ENCODE measurements at regions not wholly inside any gene's neighbourhood (a gene's known extent, or its start where the extent isn't known, plus 50 kb on each side); places are given as distances from the start of the nearest gene placed in this dataset.

- no peak for DNase-seq
Measured at GRCh38 chr2:234631646-234632514, 135.0 kb upstream of the ARL4C start.

DNA sequence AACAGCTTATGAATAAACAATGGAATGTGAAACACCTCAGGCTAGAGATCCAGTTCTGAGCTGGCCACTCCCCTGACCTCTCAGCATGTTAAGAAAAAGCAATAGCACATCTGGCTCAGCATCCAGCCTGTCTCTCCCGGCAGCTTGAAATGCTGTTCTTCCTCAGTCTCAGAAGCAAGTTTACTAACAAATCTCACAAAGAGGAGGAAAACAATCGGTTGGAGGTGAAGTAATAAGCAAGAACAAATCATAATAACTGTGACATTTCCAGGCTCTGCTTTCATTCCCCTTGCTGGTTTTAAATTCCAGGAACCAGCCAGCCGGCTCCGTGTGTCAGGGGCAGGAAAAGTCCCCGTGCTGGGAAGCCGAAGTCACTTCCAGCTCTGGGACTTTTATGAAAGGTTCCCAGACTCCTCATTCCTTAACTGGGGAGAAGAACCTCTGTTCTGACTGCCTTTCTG lies 133.9 kb upstream of the ARL4C start:
- DNase-seq, result no peak

- DNase-seq, result no peak
Measured at GRCh38 chr2:234629596-234629995, 132.7 kb upstream of the ARL4C start.

- DNase-seq, result no peak
Measured at GRCh38 chr2:234628953-234629352, 132.1 kb upstream of the ARL4C start.

DNA sequence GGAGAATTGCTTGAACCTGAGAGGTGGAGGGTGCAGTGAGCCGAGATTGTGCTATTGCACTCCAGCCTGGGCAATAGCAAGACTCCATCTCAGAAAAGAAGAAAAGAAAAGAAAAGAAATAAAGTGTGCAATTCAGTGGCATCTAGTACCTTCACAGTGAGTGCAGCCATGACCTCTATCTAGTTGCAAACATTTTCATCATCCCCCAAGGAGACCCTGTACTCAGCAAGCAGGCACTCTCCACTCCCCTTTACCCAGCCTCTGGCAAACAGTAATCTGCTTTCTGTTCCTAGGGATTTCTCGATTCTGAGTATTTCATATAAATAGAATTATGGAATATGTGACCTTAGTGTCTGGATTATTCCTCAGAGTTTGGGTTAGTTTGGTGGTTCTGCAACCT lies 130.4 kb upstream of the ARL4C start:
- no peak for DNase-seq

DNA sequence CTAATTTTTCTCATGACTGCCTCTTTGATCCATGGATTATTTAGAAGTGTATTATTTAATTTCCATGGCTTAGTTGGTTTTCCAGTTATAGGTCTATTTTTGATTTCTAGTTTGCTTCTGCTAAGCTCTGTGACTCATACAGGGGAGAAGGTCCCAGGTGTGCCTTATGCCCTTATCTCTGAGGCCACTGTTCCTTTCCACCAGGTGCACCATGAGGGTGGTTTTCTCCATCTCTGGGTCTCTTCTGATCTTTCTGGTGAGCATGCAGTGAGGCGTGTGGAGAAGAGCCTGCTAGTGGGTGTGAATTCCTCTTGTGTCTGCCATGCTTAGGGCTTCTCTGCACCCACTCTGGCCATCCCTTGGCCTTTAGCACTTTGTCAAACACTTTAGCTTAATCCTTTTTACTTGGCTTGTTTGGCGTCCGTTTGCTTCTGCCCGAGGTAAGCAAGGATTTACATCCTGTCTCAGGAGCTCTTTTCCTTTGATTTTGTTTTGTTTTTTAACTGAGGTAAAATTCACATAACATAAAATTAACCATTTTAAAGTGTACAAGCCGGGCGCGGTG lies 129.8 kb upstream of the ARL4C start:
- no peak for DNase-seq

DNA sequence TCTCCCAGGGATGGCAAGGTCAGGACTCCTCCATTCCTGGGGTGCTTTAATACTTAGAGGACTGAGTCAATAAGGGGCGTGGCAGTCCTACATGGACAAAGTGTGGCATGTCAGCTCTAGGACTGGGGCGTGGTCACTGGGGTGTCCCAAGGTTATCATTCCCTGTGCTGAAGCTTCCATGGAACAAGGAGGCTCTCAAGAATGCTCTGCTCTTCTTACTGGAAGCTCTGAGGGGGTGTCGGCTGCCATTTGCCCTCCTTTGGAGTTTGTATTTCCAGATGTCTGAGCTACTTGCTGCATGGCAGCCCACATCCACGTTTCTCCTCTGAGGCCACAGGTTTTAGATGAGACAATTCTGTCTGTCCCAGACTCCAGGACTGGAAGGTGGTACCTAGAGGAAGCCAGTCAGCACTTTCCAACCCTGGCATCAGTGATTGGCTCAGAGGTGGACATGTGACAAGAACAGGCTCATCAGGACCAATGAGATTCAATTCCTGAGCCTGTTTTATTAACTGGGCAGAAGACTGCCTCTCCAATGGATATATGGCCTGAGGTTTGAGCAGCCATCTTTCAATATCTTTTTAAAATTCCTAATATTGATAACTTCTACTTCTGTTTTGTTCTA lies 128.9 kb upstream of the ARL4C start:
- DNase-seq, result no peak

- DNase-seq, result no peak
Measured at GRCh38 chr2:234623521-234623991, 126.7 kb upstream of the ARL4C start.

DNA sequence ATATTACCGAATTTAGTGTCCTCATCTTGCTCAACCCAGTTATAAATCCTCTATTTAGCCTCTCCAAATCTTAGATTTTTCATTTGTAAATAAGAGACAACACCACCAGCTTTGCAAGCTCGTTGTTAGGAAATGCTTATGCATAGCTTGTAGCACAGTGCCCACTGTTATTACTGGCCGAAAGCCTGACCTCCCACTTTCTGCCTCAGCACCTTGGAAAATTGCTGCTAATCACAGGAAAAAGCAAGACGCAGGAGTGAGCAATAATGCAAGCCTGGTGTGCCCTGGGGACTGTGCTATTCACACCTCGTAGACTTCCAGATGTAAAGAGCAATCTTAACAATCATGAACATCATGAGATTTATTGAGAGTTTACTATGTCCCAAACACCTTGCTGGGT lies 124.2 kb upstream of the ARL4C start:
- DNase-seq, result no peak

GRCh38 chr2:234620018-234620417 lies 123.1 kb upstream of the ARL4C start:
- peak; percentile 86 for DNase-seq

DNA sequence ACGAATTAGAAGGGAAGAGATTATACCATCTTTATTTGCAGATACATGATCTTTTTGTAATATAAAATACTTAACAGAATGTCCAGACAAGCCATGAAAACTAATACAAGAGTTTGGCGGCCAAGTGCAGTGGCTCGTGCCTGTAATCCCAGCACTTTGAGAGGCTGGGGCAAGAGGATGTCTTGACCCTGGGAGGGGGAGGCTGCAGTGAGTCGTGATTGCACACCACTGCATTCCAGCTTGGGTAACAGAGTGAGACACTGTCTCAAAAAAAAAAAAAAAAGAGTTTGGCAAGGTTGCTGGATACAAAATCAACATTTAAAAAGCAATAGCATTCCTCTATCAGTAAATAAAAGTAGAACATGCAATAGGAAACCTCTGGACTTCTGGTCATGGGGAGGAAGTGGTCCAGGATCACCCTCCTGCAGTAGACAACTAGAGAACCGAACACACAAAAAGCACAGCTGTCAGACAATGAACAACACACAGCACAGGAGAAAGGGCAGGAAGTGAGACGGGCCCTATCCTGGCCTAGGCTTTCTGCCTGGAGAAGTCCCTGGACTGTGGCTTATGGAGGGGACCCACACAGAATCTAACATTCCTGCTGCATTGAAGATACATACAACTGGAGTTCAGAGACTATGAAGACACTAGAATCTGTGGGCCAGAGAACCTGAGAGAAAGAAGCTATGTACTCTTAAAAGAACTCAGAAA lies 118.9 kb upstream of the ARL4C start:
- DNase-seq, result no peak

- no peak for DNase-seq
Measured at GRCh38 chr2:234611209-234611608, 114.3 kb upstream of the ARL4C start.

- DNase-seq, result no peak
Measured at GRCh38 chr2:234608946-234609345, 112.1 kb upstream of the ARL4C start.

- no peak for DNase-seq
Measured at GRCh38 chr2:234607691-234608090, 110.8 kb upstream of the ARL4C start.

- DNase-seq, result peak; percentile 18
Measured at GRCh38 chr2:234606896-234607295, 110.0 kb upstream of the ARL4C start.

DNA sequence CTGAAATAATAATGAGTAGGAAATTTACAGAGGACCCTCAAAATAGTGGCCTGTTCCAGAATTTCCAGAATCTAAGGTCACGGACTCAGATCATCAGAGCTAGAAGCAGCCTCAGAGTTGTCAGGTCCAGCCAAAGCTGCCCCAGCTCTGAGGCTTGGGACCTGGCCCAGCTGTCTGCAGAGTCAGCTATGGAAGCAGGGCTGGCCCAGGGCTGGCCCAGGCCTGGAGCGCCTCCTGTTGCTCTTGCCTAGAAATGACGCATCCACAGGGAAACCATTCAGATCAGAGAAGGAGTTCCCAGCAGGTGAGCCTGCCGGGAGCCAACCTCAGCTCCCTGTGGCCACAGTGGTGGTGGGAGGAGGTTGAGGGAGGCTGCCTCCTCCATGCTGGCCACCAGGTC lies 106.7 kb upstream of the ARL4C start:
- DNase-seq, result no peak

GRCh38 chr2:234601213-234601612 lies 104.3 kb upstream of the ARL4C start:
- DNase-seq, result no peak

DNA sequence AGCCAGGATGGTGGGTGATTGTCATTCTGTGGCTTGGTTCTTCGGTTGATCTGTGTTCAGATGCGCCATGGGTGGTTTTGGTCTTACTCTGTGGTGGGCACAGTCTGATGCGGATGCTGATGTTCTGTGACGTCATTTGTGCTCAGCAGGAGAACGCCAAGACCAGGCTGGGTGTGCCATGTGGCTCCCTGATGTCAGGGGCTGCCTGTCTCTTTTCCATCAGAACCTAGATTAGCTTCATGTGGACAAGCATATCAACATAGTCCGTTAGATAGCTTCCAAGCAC lies 100.6 kb upstream of the ARL4C start:
- DNase-seq, result no peak

DNA sequence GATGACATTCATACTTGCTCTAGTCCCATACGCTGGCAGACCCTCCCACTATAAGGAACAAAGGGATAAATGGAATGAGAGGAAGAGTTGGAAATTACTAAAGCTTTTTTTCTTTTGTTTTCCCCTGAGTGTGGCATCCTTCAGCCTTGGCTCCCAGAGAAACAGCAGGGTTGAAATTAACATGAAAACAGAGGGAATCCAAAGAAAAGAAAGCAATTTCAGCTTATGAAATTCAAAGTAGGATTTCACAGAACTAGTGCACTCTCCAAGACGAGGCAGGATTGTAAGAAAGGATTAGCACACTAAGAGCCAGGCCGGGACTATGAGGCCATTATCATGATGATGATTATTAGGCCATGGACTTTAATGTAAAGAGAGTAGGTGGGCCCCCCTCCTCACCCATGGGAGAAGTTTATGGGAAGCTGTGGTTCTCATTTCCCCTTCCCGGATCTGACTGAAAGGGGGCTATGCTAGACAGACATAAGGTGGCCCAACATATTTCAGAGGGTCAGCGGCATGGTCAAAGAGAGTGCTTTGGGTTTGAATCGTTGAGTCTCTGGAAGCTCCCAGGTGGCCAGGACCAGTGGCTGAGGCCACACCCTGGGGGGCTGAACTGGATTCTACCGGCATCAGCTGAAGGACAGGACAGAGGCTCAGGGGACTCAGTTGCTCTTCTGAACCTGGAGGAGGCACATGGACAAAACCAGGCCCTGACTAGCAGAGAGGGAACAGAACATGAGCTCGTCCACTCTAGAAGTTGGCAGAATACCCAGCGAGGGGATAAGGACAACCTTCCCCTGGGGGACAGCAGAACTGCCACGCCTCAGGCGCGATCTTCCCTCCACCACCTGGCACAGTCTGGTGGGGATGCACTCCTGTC lies 100.1 kb upstream of the ARL4C start:
- DNase-seq, result no peak

DNA sequence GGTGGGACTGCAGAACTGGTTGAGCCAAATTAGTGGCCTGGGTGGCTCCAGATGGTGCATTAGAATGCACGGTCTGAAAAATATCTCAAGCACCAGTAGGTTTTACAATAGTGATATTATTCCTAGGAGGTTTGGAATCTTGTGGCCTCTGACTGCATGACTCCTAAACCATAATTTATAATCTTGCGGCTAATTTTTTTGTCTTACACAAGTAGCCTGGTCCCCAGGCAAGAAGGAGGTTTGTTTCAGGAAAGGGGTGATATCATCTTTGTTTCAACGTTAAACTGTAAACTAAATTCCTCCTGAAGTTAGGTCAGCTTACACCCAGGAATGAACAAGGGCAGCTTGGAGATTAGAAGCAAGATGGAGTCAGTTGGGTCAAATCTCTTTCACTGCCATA lies 98.9 kb upstream of the ARL4C start:
- DNase-seq, result no peak

DNA sequence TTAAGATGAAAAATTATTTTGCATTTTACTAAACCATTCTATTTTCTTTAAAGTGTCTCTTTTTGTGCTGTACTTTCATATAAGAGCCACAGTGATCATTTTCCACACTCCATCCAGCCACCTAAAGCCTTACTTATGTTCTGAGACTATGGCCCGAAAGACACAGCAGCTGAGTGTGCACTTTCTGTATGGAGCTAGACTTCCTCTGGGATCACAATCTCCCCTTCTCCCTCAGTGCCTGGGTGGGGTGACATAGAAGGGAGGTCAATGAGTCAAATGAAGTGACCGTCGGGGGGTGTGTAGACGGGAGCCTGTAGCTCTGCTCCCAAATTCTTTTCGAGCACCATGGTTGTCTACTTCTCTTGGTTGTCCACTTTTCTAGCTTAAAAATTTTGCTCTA lies 97.8 kb upstream of the ARL4C start:
- DNase-seq, result no peak

DNA sequence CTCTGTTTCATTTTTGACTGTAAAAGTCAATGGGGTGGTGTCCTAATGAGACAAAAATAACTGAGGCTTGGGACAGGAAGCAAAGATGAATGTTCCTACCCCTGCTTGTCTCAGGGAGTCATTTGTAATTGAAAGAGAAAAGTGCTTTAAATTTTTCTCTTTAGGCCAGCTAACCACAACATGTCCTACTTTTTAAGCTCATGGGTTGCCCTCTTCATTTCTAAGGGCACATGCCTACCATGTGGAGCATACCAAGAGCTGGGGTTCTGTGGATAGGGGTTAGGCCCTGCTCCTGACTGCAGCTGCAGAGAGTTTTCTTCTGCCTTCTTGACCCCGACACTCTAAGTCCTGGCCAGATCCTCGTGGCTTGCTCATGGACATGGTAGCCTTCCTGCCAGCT lies 96.8 kb upstream of the ARL4C start:
- DNase-seq, result no peak

GRCh38 chr2:234592541-234592940 lies 95.7 kb upstream of the ARL4C start:
- DNase-seq, result no peak

Measured in GF-D8 (cell line).